ENCODE measurements at regions not wholly inside any gene's neighbourhood (a gene's known extent, or its start where the extent isn't known, plus 50 kb on each side); places are given as distances from the start of the nearest gene placed in this dataset.

GRCh38 chr4:8754634-8755589 lies 116.7 kb downstream of the HMX1 start:
- Mint-ChIP-seq H3K4me1 (ENCODE audit: low read depth) (no peaks in the 10 kb centered on the region), H3K4me3 (no peak overlapping the region), H3K36me3 (ENCODE audit: low read depth) (no peaks in the 10 kb centered on the region), H3K9me3 (no peaks in the 10 kb centered on the region), H3K27ac (no peak overlapping the region), H3K27me3 (no peaks in the 10 kb centered on the region)
- no peak for DNase-seq

GRCh38 chr4:8748236-8748575 lies 123.4 kb downstream of the HMX1 start:
- H3K4me1 Mint-ChIP-seq (ENCODE audit: low read depth): no peaks in the 10 kb centered on the region
- H3K4me3 Mint-ChIP-seq: no peak overlapping the region
- no peak for DNase-seq
- no peaks in the 10 kb centered on the region for H3K36me3 Mint-ChIP-seq (ENCODE audit: low read depth)
- peaks cover 10% of the 10 kb centered on the region for H3K9me3 Mint-ChIP-seq
- no peak overlapping the region for H3K27ac Mint-ChIP-seq
- H3K27me3 Mint-ChIP-seq: peaks cover 3% of the 10 kb centered on the region

DNA sequence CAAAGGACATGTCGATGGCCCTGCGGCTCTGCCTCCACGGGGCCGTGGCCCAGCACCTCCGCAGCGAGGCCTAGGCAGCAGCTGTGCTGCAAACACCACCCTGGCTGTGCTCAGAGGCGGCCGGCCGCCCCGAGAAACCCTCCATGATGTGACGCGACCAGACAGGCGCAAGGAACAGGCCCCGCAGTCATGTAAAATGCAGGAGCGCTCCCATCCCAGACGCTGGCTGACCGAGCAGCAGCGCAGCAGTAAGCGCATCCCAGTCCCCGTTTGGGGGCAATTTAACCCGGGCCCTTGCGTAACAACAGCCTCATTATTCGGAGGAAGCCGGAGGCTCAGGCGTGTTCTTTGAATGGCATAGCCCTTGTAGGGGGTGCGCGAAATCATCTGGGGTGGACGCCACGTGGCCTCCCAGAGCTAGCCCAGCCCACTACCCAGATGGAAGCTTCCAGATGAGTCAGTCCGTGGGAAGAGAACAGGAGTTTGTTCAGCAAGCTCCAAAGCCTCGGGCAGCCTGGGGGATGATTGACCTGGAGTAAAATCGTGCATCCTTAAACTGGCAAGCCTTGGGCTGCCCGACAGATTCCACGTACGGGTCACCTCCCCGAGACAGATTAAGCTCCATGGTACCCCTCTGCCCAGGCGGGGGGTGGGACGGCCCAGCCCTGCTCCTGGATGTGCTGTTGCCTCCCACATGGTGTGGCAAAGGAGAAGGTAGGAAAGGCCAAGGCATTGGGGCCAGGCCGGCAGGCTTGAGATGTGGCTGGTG lies 124.0 kb downstream of the HMX1 start:
- Mint-ChIP-seq H3K36me3 (ENCODE audit: low read depth) (no peaks in the 10 kb centered on the region), H3K27ac (no peak overlapping the region), H3K4me3 (no peak overlapping the region), H3K27me3 (peaks cover 3% of the 10 kb centered on the region), H3K4me1 (ENCODE audit: low read depth) (no peaks in the 10 kb centered on the region), H3K9me3 (peaks cover 10% of the 10 kb centered on the region)
- DNase-seq: no peak

DNA sequence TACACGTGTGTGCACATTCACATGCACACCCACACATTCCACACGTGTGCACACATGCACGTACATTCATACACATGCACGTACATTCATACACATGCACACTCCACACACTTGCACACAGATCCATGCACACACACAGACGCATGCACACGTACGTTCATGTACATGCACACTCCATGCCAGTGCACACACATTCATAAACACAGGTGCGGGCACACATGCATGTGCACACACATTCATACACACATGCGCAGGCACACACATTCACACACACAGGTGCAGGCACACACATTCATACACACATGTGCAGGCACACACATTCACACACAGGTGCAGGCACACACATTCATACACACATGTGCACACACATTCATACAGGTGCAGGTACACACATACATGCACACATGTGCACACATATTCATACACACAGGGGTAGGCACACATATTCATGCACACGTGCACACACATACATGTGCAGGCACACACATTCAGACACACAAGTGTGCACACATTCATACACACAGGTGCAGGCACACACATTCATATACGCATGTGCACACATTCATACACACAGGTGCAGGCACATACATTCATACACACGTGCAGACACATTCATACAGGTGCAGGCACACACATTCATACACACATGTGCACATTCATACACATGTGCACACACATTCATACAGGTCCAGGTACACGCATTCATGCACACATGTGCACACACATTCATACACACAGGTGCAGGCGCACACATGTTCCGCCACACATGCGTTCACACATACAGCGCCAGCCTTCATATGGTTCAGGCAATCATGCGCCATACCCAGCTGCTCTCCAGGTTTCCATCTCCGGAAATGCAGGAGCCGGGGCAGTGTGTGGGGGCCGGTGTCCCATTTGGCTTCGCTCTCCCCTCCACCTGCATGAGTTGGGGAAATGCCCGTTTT lies 124.8 kb downstream of the HMX1 start:
- Mint-ChIP-seq H3K36me3 (ENCODE audit: low read depth) (no peaks in the 10 kb centered on the region), H3K27me3 (peaks cover 3% of the 10 kb centered on the region), H3K4me1 (ENCODE audit: low read depth) (no peaks in the 10 kb centered on the region), H3K9me3 (peaks cover 10% of the 10 kb centered on the region), H3K27ac (no peak overlapping the region), H3K4me3 (no peak overlapping the region)
- DNase-seq: peak; percentile 5

GRCh38 chr4:8745826-8746225 lies 125.8 kb downstream of the HMX1 start:
- Mint-ChIP-seq H3K4me1 (ENCODE audit: low read depth) (no peaks in the 10 kb centered on the region), H3K27me3 (peaks cover 3% of the 10 kb centered on the region), H3K9me3 (peaks cover 10% of the 10 kb centered on the region), H3K27ac (no peak overlapping the region), H3K4me3 (no peak overlapping the region), H3K36me3 (ENCODE audit: low read depth) (no peaks in the 10 kb centered on the region)
- DNase-seq: peak; percentile 2

DNA sequence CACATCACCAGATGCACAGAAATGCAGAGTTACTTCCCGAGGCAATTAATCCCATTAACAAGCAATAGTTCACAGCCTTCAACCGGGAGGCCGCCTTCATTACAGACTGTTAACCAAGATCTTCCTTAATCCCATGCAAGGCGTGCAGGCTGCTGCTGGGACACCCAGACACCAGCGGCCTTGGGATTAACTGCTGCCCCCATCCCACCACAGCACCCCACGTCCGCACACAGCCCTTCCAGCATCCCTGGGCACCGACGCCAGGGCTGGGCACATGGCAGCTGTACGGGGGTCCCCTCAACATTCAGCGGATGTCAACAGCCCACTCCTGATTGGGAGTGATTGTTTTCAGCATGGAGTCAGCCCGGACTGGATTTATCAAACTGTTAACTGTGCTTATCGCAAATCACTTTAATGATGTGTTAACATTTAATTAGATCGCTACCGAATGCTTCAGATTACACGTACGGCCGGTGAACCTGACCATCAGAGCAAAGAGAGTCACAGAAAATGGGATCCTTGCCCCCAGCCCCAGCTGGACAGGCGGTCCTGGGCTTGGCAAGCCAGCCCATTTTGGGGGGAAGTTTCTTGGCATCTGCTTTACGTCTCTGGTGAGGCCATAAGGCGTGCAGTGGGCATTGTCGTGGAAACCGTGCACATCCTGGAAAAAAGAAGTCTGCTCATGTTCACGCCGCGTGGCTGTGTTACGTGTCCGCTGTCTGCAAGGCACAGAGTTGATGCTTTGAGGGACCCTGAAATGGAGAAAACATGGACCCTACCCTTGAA lies 126.4 kb downstream of the HMX1 start:
- no peak for DNase-seq

GRCh38 chr4:8744083-8744805 lies 127.4 kb downstream of the HMX1 start:
- H3K27me3 Mint-ChIP-seq: peaks cover 3% of the 10 kb centered on the region
- peaks cover 10% of the 10 kb centered on the region for H3K9me3 Mint-ChIP-seq
- no peaks in the 10 kb centered on the region for H3K36me3 Mint-ChIP-seq (ENCODE audit: low read depth)
- H3K4me3 Mint-ChIP-seq: no peak overlapping the region
- H3K4me1 Mint-ChIP-seq (ENCODE audit: low read depth): no peaks in the 10 kb centered on the region
- H3K27ac Mint-ChIP-seq: no peak overlapping the region
- DNase-seq: peak; percentile 16

More for the DNA sequence above, 126.4 kb downstream of the HMX1 start:
- Mint-ChIP-seq H3K27me3 (peaks cover 3% of the 10 kb centered on the region), H3K4me3 (no peak overlapping the region), H3K4me1 (ENCODE audit: low read depth) (no peaks in the 10 kb centered on the region), H3K9me3 (peaks cover 10% of the 10 kb centered on the region), H3K27ac (no peak overlapping the region), H3K36me3 (ENCODE audit: low read depth) (no peaks in the 10 kb centered on the region)

DNA sequence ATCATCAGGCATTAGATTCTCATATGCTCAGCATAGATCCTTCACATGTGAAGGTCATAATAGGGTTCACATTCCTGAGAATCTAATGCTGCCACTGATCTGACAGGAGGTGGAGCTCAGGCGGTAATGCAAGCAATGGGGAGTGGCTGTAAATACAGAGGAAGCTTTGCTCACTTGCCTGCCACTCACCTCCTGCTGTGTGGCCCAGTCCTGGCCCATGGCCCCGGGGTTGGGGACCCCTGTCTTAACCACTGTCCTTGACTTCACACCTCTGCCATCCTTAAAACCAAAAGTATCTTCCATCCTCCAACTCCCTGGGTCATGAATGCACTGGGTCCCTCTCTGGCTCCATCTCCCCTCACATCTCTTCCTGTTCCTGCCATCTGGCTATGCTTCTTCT lies 129.1 kb downstream of the HMX1 start:
- Mint-ChIP-seq H3K27ac (no peak overlapping the region), H3K27me3 (peaks cover 3% of the 10 kb centered on the region), H3K4me1 (ENCODE audit: low read depth) (no peaks in the 10 kb centered on the region), H3K36me3 (ENCODE audit: low read depth) (no peaks in the 10 kb centered on the region), H3K9me3 (peaks cover 10% of the 10 kb centered on the region), H3K4me3 (no peak overlapping the region)
- no peak for DNase-seq

DNA sequence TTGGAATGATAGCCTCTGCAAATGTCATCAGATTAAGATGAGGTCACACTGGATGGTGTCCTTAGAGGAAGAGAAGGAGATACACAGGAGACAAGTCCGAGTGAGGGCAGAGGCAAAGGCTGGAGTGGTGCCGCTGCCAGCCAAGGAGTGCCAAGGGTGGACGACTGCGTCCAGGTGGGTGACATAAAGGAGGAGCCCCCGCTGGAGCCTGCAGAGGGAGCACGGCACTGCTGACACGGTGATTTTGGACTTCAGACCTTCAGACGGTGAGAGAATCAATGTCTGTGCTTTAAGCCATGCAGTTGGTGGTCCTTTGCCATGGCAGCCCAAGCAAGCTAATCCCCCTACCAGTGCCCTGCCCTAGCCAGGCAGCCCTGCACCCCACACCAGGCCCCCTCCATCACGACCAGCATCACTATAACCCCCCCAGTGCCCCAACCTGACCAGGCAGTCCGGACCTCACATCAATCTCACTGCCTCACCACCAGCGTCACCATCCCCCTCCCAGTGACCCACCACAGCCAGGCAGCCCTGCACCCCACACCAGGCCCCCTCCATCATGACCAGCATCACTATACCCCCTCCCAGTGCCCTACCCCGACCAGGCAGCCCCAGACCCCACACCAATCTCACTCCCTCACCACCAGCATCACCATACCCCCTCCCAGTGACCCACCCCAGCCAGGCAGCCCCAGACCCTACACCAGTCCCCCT lies 130.0 kb downstream of the HMX1 start:
- no peaks in the 10 kb centered on the region for H3K36me3 Mint-ChIP-seq (ENCODE audit: low read depth)
- no peak overlapping the region for H3K27ac Mint-ChIP-seq

GRCh38 chr4:8740666-8741395 lies 130.8 kb downstream of the HMX1 start:
- H3K4me3 Mint-ChIP-seq: no peak overlapping the region
- H3K36me3 Mint-ChIP-seq (ENCODE audit: low read depth): no peaks in the 10 kb centered on the region
- DNase-seq: peak; percentile 18
- no peaks in the 10 kb centered on the region for H3K9me3 Mint-ChIP-seq
- no peaks in the 10 kb centered on the region for H3K4me1 Mint-ChIP-seq (ENCODE audit: low read depth)
- peaks cover 3% of the 10 kb centered on the region for H3K27me3 Mint-ChIP-seq
- no peak overlapping the region for H3K27ac Mint-ChIP-seq

More for the DNA sequence above, 130.0 kb downstream of the HMX1 start:
- peak; percentile 7 for DNase-seq
- H3K27me3 Mint-ChIP-seq: peaks cover 3% of the 10 kb centered on the region
- H3K9me3 Mint-ChIP-seq: peaks cover 6% of the 10 kb centered on the region
- no peak overlapping the region for H3K4me3 Mint-ChIP-seq
- no peaks in the 10 kb centered on the region for H3K4me1 Mint-ChIP-seq (ENCODE audit: low read depth)

DNA sequence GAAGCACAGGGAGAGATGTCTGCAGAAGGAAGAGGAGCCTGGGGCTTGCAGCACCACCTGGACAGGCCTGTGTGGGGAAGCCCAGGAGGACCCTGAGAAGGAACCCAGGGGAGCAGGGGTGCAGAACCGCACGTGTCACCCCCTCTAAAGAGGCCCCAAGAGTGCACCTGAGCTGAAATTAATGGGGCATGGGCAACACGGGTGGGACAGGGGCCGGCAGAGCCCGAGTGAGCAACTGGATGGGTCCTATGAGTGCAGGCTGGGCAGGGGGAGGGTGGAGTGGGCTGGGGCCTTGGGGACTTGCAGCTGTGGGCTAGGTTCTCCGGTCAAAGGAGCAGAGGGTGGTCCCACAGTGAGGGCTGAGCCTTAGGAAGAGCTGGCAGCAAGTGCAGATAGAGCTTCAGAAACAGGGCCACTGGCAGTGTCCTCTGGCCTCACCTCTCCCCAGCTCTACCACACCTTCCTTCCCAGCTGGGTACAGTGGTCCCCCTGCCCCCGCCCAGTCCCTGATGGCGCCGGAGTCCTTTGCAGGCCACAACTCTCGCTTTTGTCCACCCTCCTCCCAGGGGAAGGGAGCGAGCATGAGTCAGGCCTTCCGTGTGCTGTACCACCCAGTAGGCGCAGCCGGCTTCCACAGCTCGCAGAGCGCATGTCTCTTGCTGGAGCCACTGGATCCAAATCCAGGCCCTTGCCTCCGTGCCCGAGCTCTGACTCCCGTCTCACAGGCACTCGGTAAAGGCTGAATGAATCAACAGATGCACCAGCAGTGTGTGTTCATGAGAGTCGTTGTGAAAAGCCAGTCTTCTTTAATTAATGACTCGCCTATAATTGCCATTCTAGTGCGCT lies 131.6 kb downstream of the HMX1 start:
- H3K36me3 Mint-ChIP-seq (ENCODE audit: low read depth): no peaks in the 10 kb centered on the region
- H3K4me1 Mint-ChIP-seq (ENCODE audit: low read depth): no peaks in the 10 kb centered on the region
- H3K27ac Mint-ChIP-seq: no peak overlapping the region
- no peak for DNase-seq
- no peaks in the 10 kb centered on the region for H3K9me3 Mint-ChIP-seq
- H3K4me3 Mint-ChIP-seq: no peak overlapping the region
- H3K27me3 Mint-ChIP-seq: peaks cover 3% of the 10 kb centered on the region
